Mesendoderm (in vitro differentiated cells): ENCODE measurements at regions not wholly inside any gene's neighbourhood (a gene's known extent, or its start where the extent isn't known, plus 50 kb on each side); places are given as distances from the start of the nearest gene placed in this dataset.

Experiments
- DNase-seq: peaks from one replicate; pipeline ENCODE4 v3.0.0; 2013
- H2AK5ac ChIP-seq: 2 replicates; pipeline ENCODE4 v1.6.1; 2013; ENCODE audit warnings: low read length, inconsistent platforms
- H2BK120ac ChIP-seq: 2 replicates; pipeline ENCODE4 v1.6.1; 2013; ENCODE audit warnings: low read depth, mild to moderate bottlenecking, low read length, moderate library complexity, mixed read lengths
- H2BK15ac ChIP-seq: replicated peaks from 2 replicates; pipeline ENCODE4 v1.6.1; 2013; ENCODE audit warnings: low read depth, mild to moderate bottlenecking, moderate library complexity
- H2BK5ac ChIP-seq: 2 replicates; pipeline ENCODE4 v1.6.1; 2013; ENCODE audit warnings: low read length, inconsistent platforms
- H3K18ac ChIP-seq: 2 replicates; pipeline ENCODE4 v1.6.1; 2013; ENCODE audit warnings: mild to moderate bottlenecking, low read length, mixed read lengths
- H3K23ac ChIP-seq: one replicate; pipeline ENCODE4 v1.6.1; 2013; ENCODE audit warnings: low read length
- H3K27ac ChIP-seq: 2 replicates; pipeline ENCODE4 v1.5.1; 2013; ENCODE audit warnings: low read depth, mild to moderate bottlenecking, inconsistent platforms, low read length, moderate library complexity
- H3K27me3 ChIP-seq: 2 replicates; pipeline ENCODE4 v1.6.1; 2013; ENCODE audit warnings: low read length, control low read depth, mild to moderate bottlenecking, inconsistent platforms; ENCODE audit not compliant: insufficient read depth, poor library complexity
- H3K36me3 ChIP-seq: 2 replicates; pipeline ENCODE4 v1.6.1; 2013; ENCODE audit warnings: low read length, inconsistent platforms; ENCODE audit not compliant: control insufficient read depth, insufficient read depth
- H3K4ac ChIP-seq: one replicate; pipeline ENCODE4 v1.6.1; 2013; ENCODE audit warnings: low read depth, mild to moderate bottlenecking, low read length, moderate library complexity
- H3K4me1 ChIP-seq: 2 replicates; pipeline ENCODE4 v1.6.1; 2013; ENCODE audit warnings: low read depth, low read length, inconsistent platforms; ENCODE audit not compliant: control insufficient read depth
- H3K4me2 ChIP-seq: 2 replicates; pipeline ENCODE4 v1.6.1; 2013; ENCODE audit warnings: low read length
- H3K4me3 ChIP-seq: 2 replicates; pipeline ENCODE4 v1.5.1; 2013; ENCODE audit warnings: mild to moderate bottlenecking, low read length
- H3K56ac ChIP-seq: one replicate; pipeline ENCODE4 v1.6.1; 2013; ENCODE audit warnings: low read length
- H3K79me1 ChIP-seq: 2 replicates; pipeline ENCODE4 v1.6.1; 2013; ENCODE audit warnings: low read length, inconsistent platforms
- H3K79me2 ChIP-seq: 2 replicates; pipeline ENCODE4 v1.6.1; 2013; ENCODE audit warnings: mild to moderate bottlenecking, low read length; ENCODE audit not compliant: control insufficient read depth, insufficient read depth
- H3K9ac ChIP-seq: 2 replicates; pipeline ENCODE4 v1.6.1; 2013; ENCODE audit warnings: low read length, inconsistent platforms
- H4K5ac ChIP-seq: one replicate; pipeline ENCODE4 v1.6.1; 2013; ENCODE audit warnings: low read length
- H4K8ac ChIP-seq: one replicate; pipeline ENCODE4 v1.6.1; 2013; ENCODE audit warnings: low read depth, mild to moderate bottlenecking, control low read depth, low read length, moderate library complexity
- WGBS: extraction: QIAGEN DNeasy Blood & Tissue Kit; methylation state at CpG from one replicate; pipeline ENCODE4 v1.1.7; 2013; ENCODE audit warnings: low lambda C conversion rate, missing lambda C conversion rate; ENCODE audit not compliant: insufficient coverage; ENCODE audit errors: extremely low coverage; 5-methylcytosine and 5-hydroxymethylcytosine counted together

GRCh38 chr1:219362702-219363101 is 189.0 kb downstream of the LYPLAL1 start:
- Histone ChIP-seq H3K36me3 (no peaks in the 10 kb centered on the region), H2BK15ac (no peak overlapping the region), H3K4me3 (no peak overlapping the region), H3K23ac (no peak overlapping the region), H3K9ac (no peak overlapping the region), H4K5ac (no peak overlapping the region), H2BK120ac (no peak overlapping the region), H3K79me1 (no peaks in the 10 kb centered on the region), H3K79me2 (no peaks in the 10 kb centered on the region), H3K4me2 (no peak overlapping the region), H3K27me3 (no peaks in the 10 kb centered on the region), H4K8ac (no peak overlapping the region), H3K4me1 (no peaks in the 10 kb centered on the region), H3K27ac (no peak overlapping the region), H2BK5ac (no peak overlapping the region), H3K4ac (no peak overlapping the region), H3K56ac (no peak overlapping the region), H2AK5ac (no peak overlapping the region), H3K18ac (no peak overlapping the region)
- no CpG with 5 or more reads among the region's 3 CpGs for WGBS
- DNase-seq, result no peak

GRCh38 chr1:219359126-219359525 is 185.4 kb downstream of the LYPLAL1 start:
- no peak overlapping the region for H3K4ac ChIP-seq
- no peak overlapping the region for H3K56ac ChIP-seq
- H2AK5ac ChIP-seq, result no peak overlapping the region
- H4K8ac ChIP-seq, result no peak overlapping the region
- no peak overlapping the region for H2BK15ac ChIP-seq
- no peaks in the 10 kb centered on the region for H3K27me3 ChIP-seq
- no peaks in the 10 kb centered on the region for H3K79me2 ChIP-seq
- no peaks in the 10 kb centered on the region for H3K79me1 ChIP-seq
- no peak overlapping the region for H2BK5ac ChIP-seq
- no peak overlapping the region for H3K18ac ChIP-seq
- H3K4me2 ChIP-seq, result no peak overlapping the region
- H3K36me3 ChIP-seq, result no peaks in the 10 kb centered on the region
- WGBS, result no CpG with 5 or more reads among the region's 2 CpGs
- H3K27ac ChIP-seq, result no peak overlapping the region
- no peak overlapping the region for H3K23ac ChIP-seq
- H3K4me1 ChIP-seq, result no peaks in the 10 kb centered on the region
- no peak overlapping the region for H4K5ac ChIP-seq
- H3K9ac ChIP-seq, result no peak overlapping the region
- no peak overlapping the region for H3K4me3 ChIP-seq
- H2BK120ac ChIP-seq, result no peak overlapping the region
- no peak for DNase-seq

- Histone ChIP-seq H3K79me1 (no peaks in the 10 kb centered on the region), H3K27ac (no peak overlapping the region), H3K4me2 (no peak overlapping the region), H3K9ac (no peak overlapping the region), H2BK15ac (no peak overlapping the region), H2AK5ac (no peak overlapping the region), H3K4me3 (no peak overlapping the region), H4K8ac (no peak overlapping the region), H4K5ac (no peak overlapping the region), H2BK5ac (no peak overlapping the region), H3K27me3 (no peaks in the 10 kb centered on the region), H3K4ac (no peak overlapping the region), H3K56ac (no peak overlapping the region), H3K4me1 (no peaks in the 10 kb centered on the region), H2BK120ac (no peak overlapping the region), H3K79me2 (no peaks in the 10 kb centered on the region), H3K18ac (no peak overlapping the region), H3K36me3 (no peaks in the 10 kb centered on the region), H3K23ac (no peak overlapping the region)
- WGBS, result no CpG with 5 or more reads among the region's 2 CpGs
- no peak for DNase-seq
Measured at GRCh38 chr1:219358080-219358479, 184.4 kb downstream of the LYPLAL1 start.

- WGBS, result no CpG with 5 or more reads among the region's 4 CpGs
- Histone ChIP-seq H2BK5ac (no peak overlapping the region), H3K56ac (no peak overlapping the region), H3K4ac (no peak overlapping the region), H4K5ac (no peak overlapping the region), H3K9ac (no peak overlapping the region), H3K79me2 (no peaks in the 10 kb centered on the region), H3K18ac (no peak overlapping the region), H3K23ac (no peak overlapping the region), H2AK5ac (no peak overlapping the region), H3K27ac (no peak overlapping the region), H3K36me3 (no peaks in the 10 kb centered on the region), H3K4me3 (no peak overlapping the region), H2BK120ac (no peak overlapping the region), H3K4me1 (no peaks in the 10 kb centered on the region), H3K4me2 (no peak overlapping the region), H4K8ac (no peak overlapping the region), H2BK15ac (no peak overlapping the region), H3K79me1 (no peaks in the 10 kb centered on the region), H3K27me3 (no peaks in the 10 kb centered on the region)
- DNase-seq, result no peak
Measured at GRCh38 chr1:219354962-219355361, 181.3 kb downstream of the LYPLAL1 start.

- Histone ChIP-seq H3K23ac (no peak overlapping the region), H3K4me1 (no peaks in the 10 kb centered on the region)
Measured at GRCh38 chr1:219352961-219353651, 179.4 kb downstream of the LYPLAL1 start.

More at GRCh38 chr1:219352961-219353651, 179.4 kb downstream of the LYPLAL1 start:
- Histone ChIP-seq H2BK5ac (no peak overlapping the region), H3K4me2 (no peak overlapping the region), H3K18ac (no peak overlapping the region), H3K56ac (no peak overlapping the region), H2BK120ac (no peak overlapping the region), H2BK15ac (no peak overlapping the region), H3K4me3 (no peak overlapping the region), H3K27me3 (no peaks in the 10 kb centered on the region), H3K4ac (no peak overlapping the region), H3K9ac (no peak overlapping the region), H4K5ac (no peak overlapping the region), H2AK5ac (no peak overlapping the region), H3K27ac (no peak overlapping the region), H3K36me3 (no peaks in the 10 kb centered on the region), H3K79me2 (no peaks in the 10 kb centered on the region), H4K8ac (no peak overlapping the region), H3K79me1 (no peaks in the 10 kb centered on the region)
- peak; percentile 10 for DNase-seq
- WGBS, result 100% methylated on average over 1 of the region's 4 CpGs
